ENCODE measurements at regions not wholly inside any gene's neighbourhood (a gene's known extent, or its start where the extent isn't known, plus 50 kb on each side); places are given as distances from the start of the nearest gene placed in this dataset.

DNA sequence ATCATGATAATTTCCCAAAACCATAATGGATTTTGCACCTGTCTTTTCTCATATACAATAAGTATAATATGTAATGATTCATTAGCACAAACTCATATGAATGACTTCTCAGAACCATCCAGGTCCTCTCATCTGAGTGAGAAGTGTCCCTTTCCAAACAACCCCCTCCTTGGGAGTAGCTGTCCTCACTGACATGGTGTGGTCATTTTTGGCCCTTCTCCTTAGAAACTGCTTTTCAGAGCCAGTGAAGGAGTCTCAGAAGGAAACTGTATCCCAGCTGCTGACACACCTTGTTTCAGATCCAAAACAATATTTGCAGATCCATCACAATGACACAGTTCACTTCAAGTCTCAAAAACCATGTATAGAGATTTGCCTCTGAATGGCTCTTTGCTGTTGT is 95.5 kb downstream of the MIS18A start:
- TF ChIP-seq POLR2A (IDR thresholded peaks at IDR 0.05), result no peak
- TF ChIP-seq, protein P1, sequence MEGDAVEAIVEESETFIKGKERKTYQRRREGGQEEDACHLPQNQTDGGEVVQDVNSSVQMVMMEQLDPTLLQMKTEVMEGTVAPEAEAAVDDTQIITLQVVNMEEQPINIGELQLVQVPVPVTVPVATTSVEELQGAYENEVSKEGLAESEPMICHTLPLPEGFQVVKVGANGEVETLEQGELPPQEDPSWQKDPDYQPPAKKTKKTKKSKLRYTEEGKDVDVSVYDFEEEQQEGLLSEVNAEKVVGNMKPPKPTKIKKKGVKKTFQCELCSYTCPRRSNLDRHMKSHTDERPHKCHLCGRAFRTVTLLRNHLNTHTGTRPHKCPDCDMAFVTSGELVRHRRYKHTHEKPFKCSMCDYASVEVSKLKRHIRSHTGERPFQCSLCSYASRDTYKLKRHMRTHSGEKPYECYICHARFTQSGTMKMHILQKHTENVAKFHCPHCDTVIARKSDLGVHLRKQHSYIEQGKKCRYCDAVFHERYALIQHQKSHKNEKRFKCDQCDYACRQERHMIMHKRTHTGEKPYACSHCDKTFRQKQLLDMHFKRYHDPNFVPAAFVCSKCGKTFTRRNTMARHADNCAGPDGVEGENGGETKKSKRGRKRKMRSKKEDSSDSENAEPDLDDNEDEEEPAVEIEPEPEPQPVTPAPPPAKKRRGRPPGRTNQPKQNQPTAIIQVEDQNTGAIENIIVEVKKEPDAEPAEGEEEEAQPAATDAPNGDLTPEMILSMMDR (IDR thresholded peaks at IDR 0.05), result no peak
